ENCODE measurements at regions not wholly inside any gene's neighbourhood (a gene's known extent, or its start where the extent isn't known, plus 50 kb on each side); places are given as distances from the start of the nearest gene placed in this dataset.

GRCh38 chr7:142359694-142360279, 101.9 kb upstream of the PRSS58 start:
- no peak overlapping the region for H3K4me3 ChIP-seq (ENCODE audit: low read length)
- H3K9me3 ChIP-seq (replicated peaks; ENCODE audit: control insufficient read depth, low read depth, low read length), result no peaks in the 10 kb centered on the region
- no peaks in the 10 kb centered on the region for H3K36me3 ChIP-seq (ENCODE audit: control insufficient read depth, insufficient read depth, low read length)
- H3K27me3 ChIP-seq (ENCODE audit: control insufficient read depth, insufficient read depth, low read length), result no peaks in the 10 kb centered on the region
- 44% methylated on average over 2 of the region's 8 CpGs for WGBS (ENCODE audit: insufficient coverage)
- no peak overlapping the region for H3K27ac ChIP-seq (ENCODE audit: low read length)
- no peaks in the 10 kb centered on the region for H3K4me1 ChIP-seq (ENCODE audit: control insufficient read depth, insufficient read depth, low read length)
- no peak for DNase-seq

- Histone ChIP-seq H3K27ac (ENCODE audit: low read length) (no peak overlapping the region), H3K36me3 (ENCODE audit: control insufficient read depth, insufficient read depth, low read length) (no peaks in the 10 kb centered on the region), H3K4me1 (ENCODE audit: control insufficient read depth, insufficient read depth, low read length) (no peaks in the 10 kb centered on the region), H3K4me3 (ENCODE audit: low read length) (no peak overlapping the region), H3K27me3 (ENCODE audit: control insufficient read depth, insufficient read depth, low read length) (no peaks in the 10 kb centered on the region), H3K9me3 (replicated peaks; ENCODE audit: control insufficient read depth, low read depth, low read length) (no peaks in the 10 kb centered on the region)
- WGBS (ENCODE audit: insufficient coverage), result no CpG with 5 or more reads among the region's 2 CpGs
- DNase-seq, result peak; percentile 60
Observed at GRCh38 chr7:142357953-142358520, 100.2 kb upstream of the PRSS58 start.

- DNase-seq, result no peak
- 17% methylated on average over 1 of the region's 4 CpGs for WGBS (ENCODE audit: insufficient coverage)
- no peaks in the 10 kb centered on the region for H3K36me3 ChIP-seq (ENCODE audit: control insufficient read depth, insufficient read depth, low read length)
- H3K9me3 ChIP-seq (replicated peaks; ENCODE audit: control insufficient read depth, low read depth, low read length), result no peaks in the 10 kb centered on the region
- H3K4me1 ChIP-seq (ENCODE audit: control insufficient read depth, insufficient read depth, low read length), result no peaks in the 10 kb centered on the region
- H3K4me3 ChIP-seq (ENCODE audit: low read length), result no peak overlapping the region
- H3K27me3 ChIP-seq (ENCODE audit: control insufficient read depth, insufficient read depth, low read length), result no peaks in the 10 kb centered on the region
- no peak overlapping the region for H3K27ac ChIP-seq (ENCODE audit: low read length)
Observed at GRCh38 chr7:142356166-142356565, 98.3 kb upstream of the PRSS58 start.

GRCh38 chr7:142355328-142355727, 97.5 kb upstream of the PRSS58 start:
- H3K36me3 ChIP-seq (ENCODE audit: control insufficient read depth, insufficient read depth, low read length), result no peaks in the 10 kb centered on the region
- WGBS (ENCODE audit: insufficient coverage), result no CpG with 5 or more reads among the region's 3 CpGs
- DNase-seq, result no peak

GRCh38 chr7:142353147-142354060, 95.5 kb upstream of the PRSS58 start:
- Histone ChIP-seq H3K36me3 (ENCODE audit: control insufficient read depth, insufficient read depth, low read length) (no peaks in the 10 kb centered on the region), H3K4me1 (ENCODE audit: control insufficient read depth, insufficient read depth, low read length) (no peaks in the 10 kb centered on the region), H3K9me3 (replicated peaks; ENCODE audit: control insufficient read depth, low read depth, low read length) (no peaks in the 10 kb centered on the region), H3K27ac (ENCODE audit: low read length) (no peak overlapping the region), H3K4me3 (ENCODE audit: low read length) (no peak overlapping the region), H3K27me3 (ENCODE audit: control insufficient read depth, insufficient read depth, low read length) (no peaks in the 10 kb centered on the region)
- DNase-seq, result no peak
- WGBS (ENCODE audit: insufficient coverage), result 78% methylated on average over 8 of the region's 15 CpGs

More at GRCh38 chr7:142355328-142355727, 97.5 kb upstream of the PRSS58 start:
- H3K4me3 ChIP-seq (ENCODE audit: low read length), result no peak overlapping the region
- H3K27me3 ChIP-seq (ENCODE audit: control insufficient read depth, insufficient read depth, low read length), result no peaks in the 10 kb centered on the region
- no peaks in the 10 kb centered on the region for H3K4me1 ChIP-seq (ENCODE audit: control insufficient read depth, insufficient read depth, low read length)
- H3K27ac ChIP-seq (ENCODE audit: low read length), result no peak overlapping the region
- H3K9me3 ChIP-seq (replicated peaks; ENCODE audit: control insufficient read depth, low read depth, low read length), result no peaks in the 10 kb centered on the region

GRCh38 chr7:142352543-142352942, 94.7 kb upstream of the PRSS58 start:
- WGBS (ENCODE audit: insufficient coverage), result 100% methylated on average over 2 of the region's 9 CpGs
- no peak overlapping the region for H3K4me3 ChIP-seq (ENCODE audit: low read length)
- H3K9me3 ChIP-seq (replicated peaks; ENCODE audit: control insufficient read depth, low read depth, low read length), result no peaks in the 10 kb centered on the region
- no peak overlapping the region for H3K27ac ChIP-seq (ENCODE audit: low read length)
- H3K4me1 ChIP-seq (ENCODE audit: control insufficient read depth, insufficient read depth, low read length), result no peaks in the 10 kb centered on the region
- no peaks in the 10 kb centered on the region for H3K36me3 ChIP-seq (ENCODE audit: control insufficient read depth, insufficient read depth, low read length)
- no peak for DNase-seq
- no peaks in the 10 kb centered on the region for H3K27me3 ChIP-seq (ENCODE audit: control insufficient read depth, insufficient read depth, low read length)

- Histone ChIP-seq H3K36me3 (ENCODE audit: control insufficient read depth, insufficient read depth, low read length) (no peaks in the 10 kb centered on the region), H3K27me3 (ENCODE audit: control insufficient read depth, insufficient read depth, low read length) (no peaks in the 10 kb centered on the region), H3K27ac (ENCODE audit: low read length) (no peak overlapping the region), H3K4me1 (ENCODE audit: control insufficient read depth, insufficient read depth, low read length) (no peaks in the 10 kb centered on the region), H3K4me3 (ENCODE audit: low read length) (no peak overlapping the region), H3K9me3 (replicated peaks; ENCODE audit: control insufficient read depth, low read depth, low read length) (no peaks in the 10 kb centered on the region)
- WGBS (ENCODE audit: insufficient coverage), result 86% methylated on average over 1 of the region's 5 CpGs
- no peak for DNase-seq
Observed at GRCh38 chr7:142351145-142351544, 93.3 kb upstream of the PRSS58 start.

- no peak for DNase-seq
- Histone ChIP-seq H3K4me1 (ENCODE audit: control insufficient read depth, insufficient read depth, low read length) (no peaks in the 10 kb centered on the region), H3K27me3 (ENCODE audit: control insufficient read depth, insufficient read depth, low read length) (no peaks in the 10 kb centered on the region), H3K4me3 (ENCODE audit: low read length) (no peak overlapping the region), H3K27ac (ENCODE audit: low read length) (no peak overlapping the region), H3K9me3 (replicated peaks; ENCODE audit: control insufficient read depth, low read depth, low read length) (no peaks in the 10 kb centered on the region), H3K36me3 (ENCODE audit: control insufficient read depth, insufficient read depth, low read length) (no peaks in the 10 kb centered on the region)
- 78% methylated on average over 15 of the region's 15 CpGs for WGBS (ENCODE audit: insufficient coverage)
Observed at GRCh38 chr7:142349670-142350405, 92.0 kb upstream of the PRSS58 start.

GRCh38 chr7:142348921-142349405, 91.1 kb upstream of the PRSS58 start:
- DNase-seq, result no peak

GRCh38 chr7:142348100-142348499, 90.2 kb upstream of the PRSS58 start:
- WGBS (ENCODE audit: insufficient coverage), result 71% methylated on average over 1 of the region's 3 CpGs
- no peaks in the 10 kb centered on the region for H3K36me3 ChIP-seq (ENCODE audit: control insufficient read depth, insufficient read depth, low read length)

More at GRCh38 chr7:142348921-142349405, 91.1 kb upstream of the PRSS58 start:
- H3K36me3 ChIP-seq (ENCODE audit: control insufficient read depth, insufficient read depth, low read length), result no peaks in the 10 kb centered on the region
- no peak overlapping the region for H3K4me3 ChIP-seq (ENCODE audit: low read length)
- H3K27ac ChIP-seq (ENCODE audit: low read length), result no peak overlapping the region
- H3K4me1 ChIP-seq (ENCODE audit: control insufficient read depth, insufficient read depth, low read length), result no peaks in the 10 kb centered on the region
- H3K9me3 ChIP-seq (replicated peaks; ENCODE audit: control insufficient read depth, low read depth, low read length), result no peaks in the 10 kb centered on the region
- H3K27me3 ChIP-seq (ENCODE audit: control insufficient read depth, insufficient read depth, low read length), result no peaks in the 10 kb centered on the region
- 77% methylated on average over 5 of the region's 6 CpGs for WGBS (ENCODE audit: insufficient coverage)

More at GRCh38 chr7:142348100-142348499, 90.2 kb upstream of the PRSS58 start:
- Histone ChIP-seq H3K4me1 (ENCODE audit: control insufficient read depth, insufficient read depth, low read length) (no peaks in the 10 kb centered on the region), H3K27me3 (ENCODE audit: control insufficient read depth, insufficient read depth, low read length) (no peaks in the 10 kb centered on the region), H3K27ac (ENCODE audit: low read length) (no peak overlapping the region), H3K9me3 (replicated peaks; ENCODE audit: control insufficient read depth, low read depth, low read length) (no peaks in the 10 kb centered on the region), H3K4me3 (ENCODE audit: low read length) (no peak overlapping the region)
- no peak for DNase-seq

Data from muscle of leg (tissue), 3 donors.